Peyer's patch (tissue), 4 donors: ENCODE measurements at regions not wholly inside any gene's neighbourhood (a gene's known extent, or its start where the extent isn't known, plus 50 kb on each side); places are given as distances from the start of the nearest gene placed in this dataset.

Source experiments
- POLR2A ChIP-seq, 2 donors: fragments of 450-650 bp; IDR thresholded peaks; one replicate each; pipeline ENCODE4 v1.5.1; 2017; ENCODE audit warnings: antibody characterized with exemption in 2 of 2, mild to moderate bottlenecking in 2 of 2, moderate library complexity in 2 of 2
- TF ChIP-seq, protein P1 (sequence below), 6 experiments: fragments of 450-650 bp in 4 of 6; fragments of 200-600 bp in 2 of 6; sonication (generic) in 1 of 6; IDR thresholded peaks; one replicate each; pipeline ENCODE4 v1.5.1; 2017 to 2019; ENCODE audit warnings: antibody characterized with exemption in 6 of 6, mild to moderate bottlenecking in 3 of 6, moderate library complexity in 1 of 6

DNA sequence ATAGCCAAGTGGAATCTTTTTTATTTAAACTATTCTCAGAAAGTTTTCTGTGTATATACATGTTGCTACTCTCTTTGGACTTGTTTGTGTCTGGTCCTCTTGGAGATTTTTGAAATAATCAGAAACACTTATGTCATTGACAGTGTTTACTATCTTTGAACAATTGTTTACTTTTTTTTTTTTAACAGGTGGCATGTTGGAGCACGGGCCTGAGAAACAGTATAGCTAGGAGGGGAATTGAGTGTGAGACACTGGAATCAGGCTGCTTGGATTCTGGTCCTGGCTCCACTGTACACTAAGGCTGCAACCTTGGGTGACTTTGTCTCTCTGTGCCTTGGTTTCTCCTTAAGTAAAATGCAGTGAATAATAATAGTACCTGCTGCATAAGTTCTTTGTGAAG is 279.6 kb downstream of the PRL start:
- TF ChIP-seq, protein P1, sequence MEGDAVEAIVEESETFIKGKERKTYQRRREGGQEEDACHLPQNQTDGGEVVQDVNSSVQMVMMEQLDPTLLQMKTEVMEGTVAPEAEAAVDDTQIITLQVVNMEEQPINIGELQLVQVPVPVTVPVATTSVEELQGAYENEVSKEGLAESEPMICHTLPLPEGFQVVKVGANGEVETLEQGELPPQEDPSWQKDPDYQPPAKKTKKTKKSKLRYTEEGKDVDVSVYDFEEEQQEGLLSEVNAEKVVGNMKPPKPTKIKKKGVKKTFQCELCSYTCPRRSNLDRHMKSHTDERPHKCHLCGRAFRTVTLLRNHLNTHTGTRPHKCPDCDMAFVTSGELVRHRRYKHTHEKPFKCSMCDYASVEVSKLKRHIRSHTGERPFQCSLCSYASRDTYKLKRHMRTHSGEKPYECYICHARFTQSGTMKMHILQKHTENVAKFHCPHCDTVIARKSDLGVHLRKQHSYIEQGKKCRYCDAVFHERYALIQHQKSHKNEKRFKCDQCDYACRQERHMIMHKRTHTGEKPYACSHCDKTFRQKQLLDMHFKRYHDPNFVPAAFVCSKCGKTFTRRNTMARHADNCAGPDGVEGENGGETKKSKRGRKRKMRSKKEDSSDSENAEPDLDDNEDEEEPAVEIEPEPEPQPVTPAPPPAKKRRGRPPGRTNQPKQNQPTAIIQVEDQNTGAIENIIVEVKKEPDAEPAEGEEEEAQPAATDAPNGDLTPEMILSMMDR (IDR thresholded peaks at IDR 0.05) = no peak
- TF ChIP-seq POLR2A (IDR thresholded peaks at IDR 0.05) = no peak
